HG03097 (cell line): ENCODE measurements at regions not wholly inside any gene's neighbourhood (a gene's known extent, or its start where the extent isn't known, plus 50 kb on each side); places are given as distances from the start of the nearest gene placed in this dataset.
A peak's percentile ranks its signal among the peaks of the same experiment; 100 is the strongest.
"Not testable (repeated sequence)": the region's sequence is repeated elsewhere in the genome, so short reads cannot be mapped to it uniquely, and the experiment has no call there.

Experiments
- ATAC-seq: cut with Tn5 transposase; IDR thresholded peaks from one replicate; pipeline ENCODE4 v1.9.1; 2021; ENCODE audit not compliant: unreplicated experiment, low FRiP score

GRCh38 chr17:45585794-45586650, 95.5 kb upstream of the PLEKHM1 start:
- not testable (repeated sequence) for ATAC-seq

- not testable (repeated sequence) for ATAC-seq
Observed at GRCh38 chr17:45586651-45586934, 96.1 kb upstream of the PLEKHM1 start.

GRCh38 chr17:45592433-45592923, 102.0 kb upstream of the PLEKHM1 start:
- not testable (repeated sequence) for ATAC-seq

- not testable (repeated sequence) for ATAC-seq
Observed at GRCh38 chr17:45596347-45596746, 105.8 kb upstream of the PLEKHM1 start.

- ATAC-seq: not testable (repeated sequence)
Observed at GRCh38 chr17:45600052-45601012, 109.8 kb upstream of the PLEKHM1 start.

- ATAC-seq: not testable (repeated sequence)
Observed at GRCh38 chr17:45601013-45601412, 110.5 kb upstream of the PLEKHM1 start.

- ATAC-seq: not testable (repeated sequence)
Observed at GRCh38 chr17:45601605-45602539, 111.4 kb upstream of the PLEKHM1 start.

- not testable (repeated sequence) for ATAC-seq
Observed at GRCh38 chr17:45605751-45606150, 115.2 kb upstream of the PLEKHM1 start.

- peak; percentile 97 for ATAC-seq
Observed at GRCh38 chr17:45619984-45620405, 129.5 kb upstream of the PLEKHM1 start.

GRCh38 chr17:45620468-45620867, 129.9 kb upstream of the PLEKHM1 start:
- peak; percentile 34 for ATAC-seq

- ATAC-seq: not testable (repeated sequence)
Observed at GRCh38 chr17:45621087-45621486, 130.6 kb upstream of the PLEKHM1 start.

GRCh38 chr17:45622295-45622694, 131.8 kb upstream of the PLEKHM1 start:
- not testable (repeated sequence) for ATAC-seq

- no peak for ATAC-seq
Observed at GRCh38 chr17:45628019-45628418, 137.5 kb upstream of the PLEKHM1 start.

- ATAC-seq: no peak
Observed at GRCh38 chr17:45631941-45632340, 141.4 kb upstream of the PLEKHM1 start.

- no peak for ATAC-seq
Observed at GRCh38 chr17:45639297-45639849, 144.7 kb upstream of the CRHR1 start.

GRCh38 chr17:45640141-45640850, 143.8 kb upstream of the CRHR1 start:
- ATAC-seq: no peak

- ATAC-seq: no peak
Observed at GRCh38 chr17:45641541-45641940, 142.6 kb upstream of the CRHR1 start.

GRCh38 chr17:45643591-45643990, 140.5 kb upstream of the CRHR1 start:
- no peak for ATAC-seq

GRCh38 chr17:45644637-45645036, 139.5 kb upstream of the CRHR1 start:
- ATAC-seq: not testable (repeated sequence)
